ENCODE measurements at regions not wholly inside any gene's neighbourhood (a gene's known extent, or its start where the extent isn't known, plus 50 kb on each side); places are given as distances from the start of the nearest gene placed in this dataset.
A peak's percentile ranks its signal among the peaks of the same experiment; 100 is the strongest.

DNA sequence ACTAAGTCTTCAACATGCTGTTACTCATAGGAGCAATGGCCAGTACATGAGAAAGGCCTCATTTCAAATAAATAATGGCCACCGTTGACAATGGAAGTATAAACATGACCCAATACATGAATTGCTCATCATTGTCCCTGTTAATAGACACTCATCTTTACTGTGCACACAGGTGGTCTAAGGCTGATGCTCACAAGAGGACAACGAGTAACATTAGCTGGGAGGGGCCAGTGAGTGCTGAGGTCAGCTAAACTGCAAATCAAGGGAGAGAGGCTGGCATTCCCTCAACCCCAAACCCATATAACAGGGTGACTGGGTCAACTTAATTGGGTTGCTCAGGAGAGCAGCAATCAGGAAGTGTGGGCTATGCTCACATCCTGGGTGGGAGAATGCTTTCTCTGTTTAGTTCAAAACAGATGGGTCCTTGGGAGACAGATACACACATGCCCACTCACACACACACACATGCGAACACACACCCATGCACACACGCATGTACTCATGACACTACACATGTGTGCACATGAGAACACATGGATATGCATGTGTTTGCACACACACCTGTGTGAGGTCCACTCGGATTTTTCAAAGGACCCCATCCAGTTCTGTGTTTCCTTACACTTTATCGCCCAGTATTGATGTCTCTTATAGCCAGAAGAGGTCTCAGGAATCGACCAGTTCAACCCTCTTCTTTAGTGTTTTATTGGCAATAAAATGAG is 172.0 kb downstream of the INHBB start:
- POLR2A ChIA-PET = interaction anchor here (1.2 to 2.4 kb wide), 4 partner anchors 9 to 52 kb away, joined by 3 to 13 read pairs (median 6); no protein-coding TSS in a partner anchor
- Histone ChIP-seq H3K9me3 (ENCODE audit: low read length) (no peaks in the 10 kb centered on the region), H2AFZ (ENCODE audit: low read length) (no peak overlapping the region), H3K27ac (ENCODE audit: extremely low read length, insufficient read depth, low read length) (no peak overlapping the region), H3K27me3 (ENCODE audit: control insufficient read depth in 1 of 2, insufficient read depth in 2 of 2, low read length in 2 of 2) (peaks cover 0 to 21% of the 10 kb centered on the region in 2 experiments; a peak in 4 of 5 replicates), H3K4me3 (replicated peaks in 1 of 3; ENCODE audit: insufficient read depth in 1 of 3, low read depth in 2 of 3, low read length in 3 of 3) (no peak overlapping the region), H3K4me2 (ENCODE audit: low read depth, low read length) (no peak overlapping the region), H3K79me2 (ENCODE audit: insufficient read depth, low read length) (no peaks in the 10 kb centered on the region), H3K4me1 (ENCODE audit: insufficient read depth, low read length) (peaks cover 57% of the 10 kb centered on the region), H3K9ac (ENCODE audit: insufficient read depth, low read depth, low read length) (no peak overlapping the region), H4K20me1 (ENCODE audit: insufficient read depth, low read length) (no peaks in the 10 kb centered on the region), H3K36me3 (replicated peaks in 1 of 2; ENCODE audit: control insufficient read depth in 1 of 2, insufficient read depth in 2 of 2, low read length in 2 of 2) (no peaks in the 10 kb centered on the region)
- CTCF ChIA-PET (ENCODE audit: low intra/inter-chr PET ratio, low total read pairs) = no interaction called here
- BruUV-seq (replicated peaks) = no TSS peak
- in situ Hi-C loops (cut with HindIII; ENCODE audit: extremely low pct_ligation_motif_present, low pct_unique_long_range_greater_than_20kb) (loop anchor here (5.0 to 10.0 kb wide), 2 partner anchors 34 to 173 kb away; partner anchors contain the start of gene INHBB), intact Hi-C loops (cut with micrococcal nuclease; ENCODE audit: unreplicated experiment) (loop anchor here (2.0 to 5.0 kb wide), 3 partner anchors 35 to 176 kb away; no protein-coding TSS in a partner anchor)
- ATAC-seq (no peak), FAIRE-seq (no peak), DNase-seq (ENCODE audit: low spot score) (no peak)
- TF ChIP-seq, protein P1, sequence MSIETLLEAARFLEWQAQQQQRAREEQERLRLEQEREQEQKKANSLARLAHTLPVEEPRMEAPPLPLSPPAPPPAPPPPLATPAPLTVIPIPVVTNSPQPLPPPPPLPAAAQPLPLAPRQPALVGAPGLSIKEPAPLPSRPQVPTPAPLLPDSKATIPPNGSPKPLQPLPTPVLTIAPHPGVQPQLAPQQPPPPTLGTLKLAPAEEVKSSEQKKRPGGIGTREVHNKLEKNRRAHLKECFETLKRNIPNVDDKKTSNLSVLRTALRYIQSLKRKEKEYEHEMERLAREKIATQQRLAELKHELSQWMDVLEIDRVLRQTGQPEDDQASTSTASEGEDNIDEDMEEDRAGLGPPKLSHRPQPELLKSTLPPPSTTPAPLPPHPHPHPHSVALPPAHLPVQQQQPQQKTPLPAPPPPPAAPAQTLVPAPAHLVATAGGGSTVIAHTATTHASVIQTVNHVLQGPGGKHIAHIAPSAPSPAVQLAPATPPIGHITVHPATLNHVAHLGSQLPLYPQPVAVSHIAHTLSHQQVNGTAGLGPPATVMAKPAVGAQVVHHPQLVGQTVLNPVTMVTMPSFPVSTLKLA (IDR thresholded peaks at IDR 0.05) = peak; percentile 94
- TF ChIP-seq MAFK (conservative IDR thresholded peaks at IDR 0.05 in 1 of 2, IDR thresholded peaks at IDR 0.05 in 1 of 2; ENCODE audit: low read length in 2 of 2) (peak; percentile 85 to 91), ZNF317 (CRISPR knock-in tag; IDR thresholded peaks at IDR 0.05) (no peak), MAFF (IDR thresholded peaks at IDR 0.05; ENCODE audit: low read depth, low read length) (peak; percentile 74), FOXP1 (IDR thresholded peaks at IDR 0.05) (no peak), FOXP1 (CRISPR knock-in tag; IDR thresholded peaks at IDR 0.05) (no peak), REPIN1 (CRISPR knock-in tag; IDR thresholded peaks at IDR 0.05; ENCODE audit: borderline replicate concordance, low read depth) (no peak)
- 61% methylated on average over 7 of the region's 7 CpGs for WGBS (ENCODE audit: low lambda C conversion rate)
